HL-60 (cell line): ENCODE measurements at regions not wholly inside any gene's neighbourhood (a gene's known extent, or its start where the extent isn't known, plus 50 kb on each side); places are given as distances from the start of the nearest gene placed in this dataset.
A peak's percentile ranks its signal among the peaks of the same experiment; 100 is the strongest.

ENCODE experiments used
- DNase-seq, 2 experiments: peaks; one replicate each; pipeline ENCODE4 v3.0.0-alpha.2; 2010 to 2020; ENCODE audit warnings: low read depth in 1 of 2, low spot score in 1 of 2
- H3K27ac ChIP-seq: fragments of 250-450 bp; sonication (Bioruptor Pico); replicated peaks from 2 replicates; pipeline ENCODE4 v1.5.1; 2020; ENCODE audit warnings: mild to moderate bottlenecking, moderate library complexity
- H3K27me3 ChIP-seq: fragments of 250-450 bp; sonication (Bioruptor Pico); 2 replicates; pipeline ENCODE4 v1.5.1; 2021; ENCODE audit warnings: mild to moderate bottlenecking, moderate library complexity; ENCODE audit not compliant: insufficient read depth, poor library complexity, severe bottlenecking
- H3K4me3 ChIP-seq: replicated peaks from 2 replicates; pipeline ENCODE4 v1.5.1; 2011; ENCODE audit warnings: mild to moderate bottlenecking, control low read depth, low read length; ENCODE audit not compliant: insufficient read depth
- GABPA ChIP-seq: IDR thresholded peaks from 2 replicates; pipeline ENCODE4 v1.6.1; 2012; ENCODE audit warnings: low read depth
- POLR2AphosphoS5 ChIP-seq: IDR thresholded peaks from 2 replicates; pipeline ENCODE4 v1.6.1; 2012; ENCODE audit warnings: low read depth
- SPI1 ChIP-seq: IDR thresholded peaks from 2 replicates; pipeline ENCODE4 v1.6.1; 2012; ENCODE audit warnings: low read depth, mild to moderate bottlenecking, borderline replicate concordance
- TF ChIP-seq, protein P1 (sequence below): IDR thresholded peaks from 2 replicates; pipeline ENCODE4 v1.6.1; 2012; ENCODE audit warnings: low read depth; ENCODE audit not compliant: insufficient replicate concordance
- TF ChIP-seq, protein P2 (sequence below): IDR thresholded peaks from one replicate; pipeline ENCODE4 v1.5.1; 2011; ENCODE audit warnings: low read length, control low read depth, inconsistent platforms; ENCODE audit not compliant: insufficient read depth

DNA sequence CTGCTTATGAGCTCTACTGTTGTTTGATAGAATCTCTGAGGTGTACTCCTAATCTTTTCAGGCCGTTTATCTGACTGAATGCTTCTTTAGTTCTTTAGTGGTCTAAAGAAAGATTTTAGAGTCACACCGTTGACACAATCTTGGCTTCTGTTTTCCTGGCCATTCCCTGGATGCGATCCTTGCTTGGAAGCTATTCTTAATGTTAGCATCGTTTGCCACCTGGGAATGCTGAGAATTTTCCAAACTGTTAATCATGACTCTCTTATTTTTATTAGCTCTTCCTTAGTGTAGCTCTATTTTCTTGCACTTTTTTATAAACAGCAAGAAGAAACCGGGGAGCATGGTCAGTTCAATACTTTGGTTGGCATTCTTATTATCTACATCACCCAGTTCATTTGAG lies 281.0 kb upstream of the PCDH20 start:
- Histone ChIP-seq H3K4me3 (no peak overlapping the region), H3K27me3 (no peaks in the 10 kb centered on the region), H3K27ac (no peak overlapping the region)
- no peak for DNase-seq
- TF ChIP-seq POLR2AphosphoS5: no peak
- TF ChIP-seq, protein P1, sequence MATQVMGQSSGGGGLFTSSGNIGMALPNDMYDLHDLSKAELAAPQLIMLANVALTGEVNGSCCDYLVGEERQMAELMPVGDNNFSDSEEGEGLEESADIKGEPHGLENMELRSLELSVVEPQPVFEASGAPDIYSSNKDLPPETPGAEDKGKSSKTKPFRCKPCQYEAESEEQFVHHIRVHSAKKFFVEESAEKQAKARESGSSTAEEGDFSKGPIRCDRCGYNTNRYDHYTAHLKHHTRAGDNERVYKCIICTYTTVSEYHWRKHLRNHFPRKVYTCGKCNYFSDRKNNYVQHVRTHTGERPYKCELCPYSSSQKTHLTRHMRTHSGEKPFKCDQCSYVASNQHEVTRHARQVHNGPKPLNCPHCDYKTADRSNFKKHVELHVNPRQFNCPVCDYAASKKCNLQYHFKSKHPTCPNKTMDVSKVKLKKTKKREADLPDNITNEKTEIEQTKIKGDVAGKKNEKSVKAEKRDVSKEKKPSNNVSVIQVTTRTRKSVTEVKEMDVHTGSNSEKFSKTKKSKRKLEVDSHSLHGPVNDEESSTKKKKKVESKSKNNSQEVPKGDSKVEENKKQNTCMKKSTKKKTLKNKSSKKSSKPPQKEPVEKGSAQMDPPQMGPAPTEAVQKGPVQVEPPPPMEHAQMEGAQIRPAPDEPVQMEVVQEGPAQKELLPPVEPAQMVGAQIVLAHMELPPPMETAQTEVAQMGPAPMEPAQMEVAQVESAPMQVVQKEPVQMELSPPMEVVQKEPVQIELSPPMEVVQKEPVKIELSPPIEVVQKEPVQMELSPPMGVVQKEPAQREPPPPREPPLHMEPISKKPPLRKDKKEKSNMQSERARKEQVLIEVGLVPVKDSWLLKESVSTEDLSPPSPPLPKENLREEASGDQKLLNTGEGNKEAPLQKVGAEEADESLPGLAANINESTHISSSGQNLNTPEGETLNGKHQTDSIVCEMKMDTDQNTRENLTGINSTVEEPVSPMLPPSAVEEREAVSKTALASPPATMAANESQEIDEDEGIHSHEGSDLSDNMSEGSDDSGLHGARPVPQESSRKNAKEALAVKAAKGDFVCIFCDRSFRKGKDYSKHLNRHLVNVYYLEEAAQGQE: no peak
- no peak for TF ChIP-seq GABPA
- TF ChIP-seq, protein P2, sequence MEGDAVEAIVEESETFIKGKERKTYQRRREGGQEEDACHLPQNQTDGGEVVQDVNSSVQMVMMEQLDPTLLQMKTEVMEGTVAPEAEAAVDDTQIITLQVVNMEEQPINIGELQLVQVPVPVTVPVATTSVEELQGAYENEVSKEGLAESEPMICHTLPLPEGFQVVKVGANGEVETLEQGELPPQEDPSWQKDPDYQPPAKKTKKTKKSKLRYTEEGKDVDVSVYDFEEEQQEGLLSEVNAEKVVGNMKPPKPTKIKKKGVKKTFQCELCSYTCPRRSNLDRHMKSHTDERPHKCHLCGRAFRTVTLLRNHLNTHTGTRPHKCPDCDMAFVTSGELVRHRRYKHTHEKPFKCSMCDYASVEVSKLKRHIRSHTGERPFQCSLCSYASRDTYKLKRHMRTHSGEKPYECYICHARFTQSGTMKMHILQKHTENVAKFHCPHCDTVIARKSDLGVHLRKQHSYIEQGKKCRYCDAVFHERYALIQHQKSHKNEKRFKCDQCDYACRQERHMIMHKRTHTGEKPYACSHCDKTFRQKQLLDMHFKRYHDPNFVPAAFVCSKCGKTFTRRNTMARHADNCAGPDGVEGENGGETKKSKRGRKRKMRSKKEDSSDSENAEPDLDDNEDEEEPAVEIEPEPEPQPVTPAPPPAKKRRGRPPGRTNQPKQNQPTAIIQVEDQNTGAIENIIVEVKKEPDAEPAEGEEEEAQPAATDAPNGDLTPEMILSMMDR: no peak
- no peak for TF ChIP-seq SPI1

DNA sequence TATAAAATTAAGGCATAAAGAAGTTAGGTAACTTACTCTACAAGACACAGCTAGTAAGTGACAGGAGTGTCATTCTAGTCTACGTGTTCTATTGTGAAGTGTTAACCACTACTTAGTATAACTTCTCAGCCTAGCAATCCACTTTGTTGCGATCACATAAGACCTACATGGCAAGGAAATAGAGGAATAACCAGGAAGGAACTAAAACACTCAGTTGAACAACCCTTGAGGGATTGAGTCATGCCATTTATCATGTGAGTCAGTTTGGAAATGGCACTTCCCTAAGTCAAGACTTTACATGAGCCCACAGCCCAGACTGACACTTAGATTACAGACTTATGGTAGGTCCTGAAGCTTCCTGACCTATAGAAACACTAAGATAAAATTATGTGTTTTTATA lies 279.5 kb upstream of the PCDH20 start:
- H3K4me3 ChIP-seq: no peak overlapping the region
- H3K27me3 ChIP-seq: no peaks in the 10 kb centered on the region
- H3K27ac ChIP-seq: no peak overlapping the region
- no peak for TF ChIP-seq POLR2AphosphoS5
- TF ChIP-seq SPI1: peak; percentile 20; the same call in 1 of the 2 replicates
- DNase-seq: peak in 1 of 2 experiments; percentile 58

DNA sequence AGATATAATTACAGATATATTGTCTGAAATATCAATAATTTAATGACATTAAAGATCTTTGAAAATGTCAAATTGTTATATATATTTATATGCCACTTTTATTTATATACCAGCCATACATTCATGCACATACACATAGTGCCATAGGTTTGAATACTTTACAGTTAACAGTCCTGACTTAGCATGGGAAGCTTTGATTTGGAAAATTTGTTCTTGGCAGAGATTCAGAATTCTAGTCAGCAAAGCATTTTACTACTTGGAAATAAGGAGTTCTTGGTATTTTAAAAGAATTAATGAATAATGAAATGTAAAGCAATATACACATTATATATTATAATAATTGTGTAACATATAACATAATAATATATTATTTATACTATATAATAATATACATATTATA lies 277.0 kb upstream of the PCDH20 start:
- TF ChIP-seq SPI1 (no peak), GABPA (no peak)
- TF ChIP-seq, protein P1: no peak
- TF ChIP-seq, protein P2: no peak
- H3K27me3 ChIP-seq: no peaks in the 10 kb centered on the region
- H3K4me3 ChIP-seq: no peak overlapping the region
- H3K27ac ChIP-seq: no peak overlapping the region
- no peak for DNase-seq

DNA sequence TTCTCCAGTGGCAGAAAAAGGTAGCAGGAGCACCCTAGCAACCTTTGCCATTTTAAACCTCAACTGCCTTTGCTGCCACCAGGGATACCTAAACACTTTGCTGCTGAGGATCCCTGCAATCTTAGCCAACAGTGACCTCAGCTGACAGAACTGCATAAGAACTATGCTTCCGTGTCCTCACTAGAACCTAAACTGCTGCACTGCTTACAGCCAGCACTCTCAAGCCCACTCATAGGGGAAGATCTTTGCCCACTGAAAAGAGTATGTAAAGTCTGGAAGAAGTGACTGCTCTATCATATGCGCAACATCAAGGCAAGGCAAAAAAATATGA lies 270.0 kb upstream of the PCDH20 start:
- TF ChIP-seq POLR2AphosphoS5: no peak
- TF ChIP-seq, protein P2: no peak
- no peak for TF ChIP-seq GABPA
- no peak for TF ChIP-seq SPI1
- TF ChIP-seq, protein P1: no peak
- DNase-seq: no peak
- Histone ChIP-seq H3K27me3 (no peaks in the 10 kb centered on the region), H3K27ac (no peak overlapping the region), H3K4me3 (no peak overlapping the region)
